ENCODE measurements at regions not wholly inside any gene's neighbourhood (a gene's known extent, or its start where the extent isn't known, plus 50 kb on each side); places are given as distances from the start of the nearest gene placed in this dataset.

- no peak overlapping the region for H4K8ac ChIP-seq (ENCODE audit: extremely low read depth, insufficient read depth, low read length)
- H4K5ac ChIP-seq (ENCODE audit: insufficient read length, low read depth, low read length): no peak overlapping the region
- no peak overlapping the region for H2BK120ac ChIP-seq (replicated peaks; ENCODE audit: low read depth, low read length)
- WGBS, 2 experiments (ENCODE audit: extremely low coverage in 1 of 2, insufficient coverage in 1 of 2, insufficient read length in 1 of 2, insufficient replicate concordance in 2 of 2, low coverage in 1 of 2, low lambda C conversion rate in 2 of 2, missing lambda C conversion rate in 1 of 2): 77% methylated on average over 2 of the region's 2 CpGs; no CpG with 5 or more reads in 1 of the 2 experiments
- H3K27ac ChIP-seq (ENCODE audit: low read depth, low read length): no peak overlapping the region
- H3K79me1 ChIP-seq (ENCODE audit: low read depth, low read length): no peaks in the 10 kb centered on the region
- FAIRE-seq (no peak), DNase-seq (ENCODE audit: low read depth in 1 of 2, low spot score in 2 of 2) (no peak)
- H2BK15ac ChIP-seq (ENCODE audit: low read length): no peak overlapping the region
- H3K9ac ChIP-seq (replicated peaks in 1 of 4; ENCODE audit: extremely low read depth in 1 of 4, low read depth in 3 of 4, low read length in 3 of 4): no peak overlapping the region
- no peak overlapping the region for H2AFZ ChIP-seq (ENCODE audit: low read length)
- no peak overlapping the region for H3K4me2 ChIP-seq (ENCODE audit: insufficient read depth in 1 of 2, low read depth in 2 of 2, low read length in 2 of 2)
- H2BK20ac ChIP-seq (ENCODE audit: low read length): no peak overlapping the region
- H3K23ac ChIP-seq (ENCODE audit: insufficient read length): no peak overlapping the region
- no peak overlapping the region for H2BK5ac ChIP-seq (ENCODE audit: low read depth, low read length)
- H3K4me3 ChIP-seq (ENCODE audit: extremely low read depth in 1 of 4, insufficient read depth in 2 of 4, low read depth in 3 of 4, low read length in 4 of 4): no peak overlapping the region
- no peaks in the 10 kb centered on the region for H3K9me3 ChIP-seq (ENCODE audit: insufficient read depth in 2 of 2, low read depth in 1 of 2, low read length in 1 of 2)
- no peaks in the 10 kb centered on the region for H3K27me3 ChIP-seq (replicated peaks in 1 of 4; ENCODE audit: control insufficient read depth in 3 of 4, extremely low read depth in 1 of 4, insufficient read depth in 3 of 4, low read length in 3 of 4)
- H3K79me2 ChIP-seq (ENCODE audit: control insufficient read depth in 1 of 2, insufficient read depth in 2 of 2, low read length in 2 of 2): no peaks in the 10 kb centered on the region
- no peaks in the 10 kb centered on the region for H3K36me3 ChIP-seq (ENCODE audit: control insufficient read depth in 2 of 4, insufficient read depth in 4 of 4, low read length in 3 of 4)
- no peak overlapping the region for H3K56ac ChIP-seq (replicated peaks; ENCODE audit: insufficient read length, low read depth, low read length)
- peaks cover 0 to 7% (median 1%) of the 10 kb centered on the region in 4 experiments; a peak in 4 of 7 replicates for H3K4me1 ChIP-seq (replicated peaks in 1 of 4; ENCODE audit: control insufficient read depth in 3 of 4, insufficient read depth in 4 of 4, low read length in 3 of 4)
- no peak overlapping the region for H3K14ac ChIP-seq (ENCODE audit: insufficient read length)
- H4K20me1 ChIP-seq (replicated peaks in 1 of 2; ENCODE audit: control insufficient read depth in 1 of 2, insufficient read depth in 2 of 2, low read length in 2 of 2): no peaks in the 10 kb centered on the region
- CTCF ChIA-PET (ENCODE audit: partially characterized antibody): no interaction called here
- H4K91ac ChIP-seq (replicated peaks; ENCODE audit: insufficient read length, low read length): no peak overlapping the region
- TF ChIP-seq RNF2 (IDR thresholded peaks at IDR 0.05; ENCODE audit: borderline replicate concordance, low read depth, low read length, missing control alignments, poor library complexity, severe bottlenecking): no peak
- no peak for TF ChIP-seq TAF7 (optimal IDR thresholded peaks at IDR 0.05; ENCODE audit: borderline replicate concordance, low read depth, low read length)
- no peak for TF ChIP-seq POU5F1 (IDR thresholded peaks at IDR 0.05; ENCODE audit: low read depth, low read length)
- no peak for TF ChIP-seq SIRT6 (IDR thresholded peaks at IDR 0.05; ENCODE audit: low read length)
- no peak for TF ChIP-seq FOSL1 (IDR thresholded peaks at IDR 0.05; ENCODE audit: insufficient read depth, low read depth, low read length)
- no peak for TF ChIP-seq CHD2 (IDR thresholded peaks at IDR 0.05; ENCODE audit: low read length)
- no peak for TF ChIP-seq GABPA (IDR thresholded peaks at IDR 0.05; ENCODE audit: borderline replicate concordance, insufficient read depth, low read length)
- no peak for TF ChIP-seq CHD1 (IDR thresholded peaks at IDR 0.05; ENCODE audit: low read depth, low read length)
- TF ChIP-seq TBP (IDR thresholded peaks at IDR 0.05; ENCODE audit: low read depth, low read length): no peak
- TF ChIP-seq ATF2 (IDR thresholded peaks at IDR 0.05; ENCODE audit: low read length): no peak
- no peak for TF ChIP-seq HDAC6 (IDR thresholded peaks at IDR 0.05; ENCODE audit: low read depth, low read length)
- TF ChIP-seq JUND (IDR thresholded peaks at IDR 0.05; ENCODE audit: low read length): no peak
- TF ChIP-seq SIX5 (IDR thresholded peaks at IDR 0.05; ENCODE audit: low read depth, low read length): no peak
- no peak for TF ChIP-seq RFX5 (IDR thresholded peaks at IDR 0.05; ENCODE audit: borderline replicate concordance, low read depth, low read length)
- no peak overlapping the region for H3K18ac ChIP-seq (ENCODE audit: extremely low read depth, low read length)
- no peak overlapping the region for H2BK12ac ChIP-seq (ENCODE audit: low read depth, low read length)
- no peak overlapping the region for H2AK5ac ChIP-seq (ENCODE audit: low read depth, low read length)
- no peaks in the 10 kb centered on the region for H3K23me2 ChIP-seq (ENCODE audit: low read depth, low read length)
- POLR2A ChIA-PET (ENCODE audit: partially characterized antibody): no interaction called here
- no peak overlapping the region for H3K4ac ChIP-seq (replicated peaks; ENCODE audit: insufficient read length, low read depth, low read length)
Measured at GRCh38 chr15:29438703-29439055, 169.1 kb upstream of the NSMCE3 start.

All from H1 (cell line).